Activated T-cell treated with anti-CD3 and anti-CD28 coated beads, Interleukin-2, amount 50 U/mL, for 24 hours (primary cell): ENCODE measurements at regions not wholly inside any gene's neighbourhood (a gene's known extent, or its start where the extent isn't known, plus 50 kb on each side); places are given as distances from the start of the nearest gene placed in this dataset.
A peak's percentile ranks its signal among the peaks of the same experiment; 100 is the strongest.
"Not testable (repeated sequence)": the region's sequence is repeated elsewhere in the genome, so short reads cannot be mapped to it uniquely, and the experiment has no call there.

Experiments used
- DNase-seq: peaks from one replicate; pipeline ENCODE4 v3.0.0-alpha.2; 2020
- H3K27ac Mint-ChIP-seq: 2 replicates; pipeline ENCODE4 v1.8.0; 2020; ENCODE audit warnings: mild to moderate bottlenecking, mixed read lengths
- H3K27me3 Mint-ChIP-seq: 2 replicates; pipeline ENCODE4 v1.8.0; 2020; ENCODE audit warnings: mixed read lengths
- H3K36me3 Mint-ChIP-seq: 2 replicates; pipeline ENCODE4 v1.8.0; 2020; ENCODE audit warnings: low read depth, mixed read lengths
- H3K4me1 Mint-ChIP-seq: 2 replicates; pipeline ENCODE4 v1.8.0; 2020; ENCODE audit warnings: low read depth, mixed read lengths
- H3K4me3 Mint-ChIP-seq: 2 replicates; pipeline ENCODE4 v1.8.0; 2020; ENCODE audit warnings: mild to moderate bottlenecking, moderate library complexity, mixed read lengths
- H3K9me3 Mint-ChIP-seq: 2 replicates; pipeline ENCODE4 v1.8.0; 2020; ENCODE audit warnings: mixed read lengths

DNA sequence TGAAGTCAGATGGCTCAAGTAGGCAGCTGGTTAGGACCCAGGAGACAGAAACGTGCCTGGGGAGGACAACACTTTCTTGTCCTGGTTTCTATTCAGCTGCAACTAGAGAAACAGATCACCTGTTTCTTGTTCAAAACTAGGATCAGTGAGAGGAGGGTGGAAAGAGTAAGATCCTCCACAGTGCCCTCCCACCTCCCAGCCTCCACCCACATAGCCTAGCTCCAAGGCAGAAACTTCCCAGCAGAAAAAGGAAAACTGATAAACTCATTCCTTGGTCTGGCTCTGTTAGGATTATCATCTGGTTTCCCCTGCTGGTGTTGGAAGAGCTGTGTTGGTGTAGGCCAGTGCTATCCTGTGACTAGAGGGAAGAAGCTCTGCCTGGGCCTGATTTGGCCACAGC is 943.8 kb upstream of the DEFB115 start:
- DNase-seq, H3K27ac Mint-ChIP-seq, H3K4me1 Mint-ChIP-seq, H3K4me3 Mint-ChIP-seq, H3K9me3 Mint-ChIP-seq, H3K36me3 Mint-ChIP-seq: not testable (repeated sequence)
- peaks cover 28% of the 10 kb centered on the region for H3K27me3 Mint-ChIP-seq

GRCh38 chr20:30316063-30316462 is 941.4 kb upstream of the DEFB115 start:
- DNase-seq, H3K4me1 Mint-ChIP-seq, H3K27ac Mint-ChIP-seq, H3K36me3 Mint-ChIP-seq, H3K4me3 Mint-ChIP-seq, H3K9me3 Mint-ChIP-seq: not testable (repeated sequence)
- peaks cover 28% of the 10 kb centered on the region for H3K27me3 Mint-ChIP-seq

- not testable (repeated sequence) for H3K4me1 Mint-ChIP-seq, H3K27ac Mint-ChIP-seq, H3K9me3 Mint-ChIP-seq, H3K36me3 Mint-ChIP-seq, DNase-seq, H3K4me3 Mint-ChIP-seq
- peaks cover 28% of the 10 kb centered on the region for H3K27me3 Mint-ChIP-seq
Observed at GRCh38 chr20:30316532-30317299, 940.7 kb upstream of the DEFB115 start.

- not testable (repeated sequence) for DNase-seq, H3K27ac Mint-ChIP-seq, H3K4me1 Mint-ChIP-seq, H3K9me3 Mint-ChIP-seq, H3K36me3 Mint-ChIP-seq, H3K4me3 Mint-ChIP-seq, H3K27me3 Mint-ChIP-seq
Observed at GRCh38 chr20:30333744-30334143, 923.7 kb upstream of the DEFB115 start.

- H3K27me3 Mint-ChIP-seq, H3K36me3 Mint-ChIP-seq, H3K4me1 Mint-ChIP-seq, DNase-seq, H3K4me3 Mint-ChIP-seq, H3K27ac Mint-ChIP-seq, H3K9me3 Mint-ChIP-seq: not testable (repeated sequence)
Observed at GRCh38 chr20:30337556-30337955, 919.9 kb upstream of the DEFB115 start.

DNA sequence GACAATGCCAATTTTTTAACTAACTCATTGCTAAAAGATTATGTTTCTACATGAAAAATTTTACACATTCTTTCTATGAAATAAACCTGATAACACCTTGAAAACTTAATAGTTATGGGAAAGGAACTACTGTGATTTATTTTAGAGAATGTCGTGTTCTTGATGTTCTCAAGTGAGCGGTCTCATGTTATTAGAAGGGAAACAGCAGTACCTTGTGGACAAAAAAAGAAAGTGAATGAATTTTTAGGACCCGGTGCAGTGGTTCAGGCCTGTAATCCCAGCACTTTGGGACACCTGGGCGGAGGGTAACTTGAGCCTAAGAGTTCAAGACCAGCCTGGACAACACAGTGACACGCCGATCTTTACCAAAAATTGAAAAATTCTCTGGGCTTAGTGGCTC is 908.5 kb upstream of the DEFB115 start:
- H3K9me3 Mint-ChIP-seq, H3K27me3 Mint-ChIP-seq, H3K27ac Mint-ChIP-seq, H3K36me3 Mint-ChIP-seq, H3K4me3 Mint-ChIP-seq, DNase-seq, H3K4me1 Mint-ChIP-seq: not testable (repeated sequence)

- H3K27ac Mint-ChIP-seq, H3K4me1 Mint-ChIP-seq, H3K27me3 Mint-ChIP-seq, DNase-seq, H3K9me3 Mint-ChIP-seq, H3K36me3 Mint-ChIP-seq, H3K4me3 Mint-ChIP-seq: not testable (repeated sequence)
Observed at GRCh38 chr20:30356854-30357467, 900.5 kb upstream of the DEFB115 start.

DNA sequence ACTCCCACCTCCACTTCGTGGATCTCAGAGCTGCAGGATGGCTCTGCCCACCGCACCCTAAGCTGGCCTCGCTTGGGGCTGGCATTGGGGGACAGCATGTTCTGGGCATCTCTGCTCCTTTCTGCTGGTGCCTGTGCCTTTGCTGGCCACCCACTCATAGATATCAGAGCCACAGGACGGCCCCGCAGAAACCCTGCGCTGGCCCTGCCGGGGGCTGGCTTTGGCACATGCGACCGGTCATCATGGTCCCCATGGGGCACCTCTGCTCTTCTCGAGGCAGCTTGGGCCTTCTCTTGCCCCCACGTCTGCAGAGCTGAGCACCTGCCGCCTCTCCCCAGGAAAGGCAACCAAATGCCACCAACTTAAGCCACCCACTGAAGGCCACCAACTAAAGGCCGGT is 895.7 kb upstream of the DEFB115 start:
- not testable (repeated sequence) for H3K9me3 Mint-ChIP-seq, H3K27ac Mint-ChIP-seq, DNase-seq, H3K27me3 Mint-ChIP-seq, H3K4me1 Mint-ChIP-seq, H3K4me3 Mint-ChIP-seq, H3K36me3 Mint-ChIP-seq

- not testable (repeated sequence) for H3K9me3 Mint-ChIP-seq, H3K27me3 Mint-ChIP-seq, DNase-seq
- Mint-ChIP-seq H3K27ac (peak overlapping the region; percentile 86), H3K36me3 (peaks cover 27% of the 10 kb centered on the region), H3K4me1 (peaks cover 30% of the 10 kb centered on the region), H3K4me3 (peak overlapping the region; percentile 71)
Observed at GRCh38 chr20:30376430-30376766, 881.1 kb upstream of the DEFB115 start.

DNA sequence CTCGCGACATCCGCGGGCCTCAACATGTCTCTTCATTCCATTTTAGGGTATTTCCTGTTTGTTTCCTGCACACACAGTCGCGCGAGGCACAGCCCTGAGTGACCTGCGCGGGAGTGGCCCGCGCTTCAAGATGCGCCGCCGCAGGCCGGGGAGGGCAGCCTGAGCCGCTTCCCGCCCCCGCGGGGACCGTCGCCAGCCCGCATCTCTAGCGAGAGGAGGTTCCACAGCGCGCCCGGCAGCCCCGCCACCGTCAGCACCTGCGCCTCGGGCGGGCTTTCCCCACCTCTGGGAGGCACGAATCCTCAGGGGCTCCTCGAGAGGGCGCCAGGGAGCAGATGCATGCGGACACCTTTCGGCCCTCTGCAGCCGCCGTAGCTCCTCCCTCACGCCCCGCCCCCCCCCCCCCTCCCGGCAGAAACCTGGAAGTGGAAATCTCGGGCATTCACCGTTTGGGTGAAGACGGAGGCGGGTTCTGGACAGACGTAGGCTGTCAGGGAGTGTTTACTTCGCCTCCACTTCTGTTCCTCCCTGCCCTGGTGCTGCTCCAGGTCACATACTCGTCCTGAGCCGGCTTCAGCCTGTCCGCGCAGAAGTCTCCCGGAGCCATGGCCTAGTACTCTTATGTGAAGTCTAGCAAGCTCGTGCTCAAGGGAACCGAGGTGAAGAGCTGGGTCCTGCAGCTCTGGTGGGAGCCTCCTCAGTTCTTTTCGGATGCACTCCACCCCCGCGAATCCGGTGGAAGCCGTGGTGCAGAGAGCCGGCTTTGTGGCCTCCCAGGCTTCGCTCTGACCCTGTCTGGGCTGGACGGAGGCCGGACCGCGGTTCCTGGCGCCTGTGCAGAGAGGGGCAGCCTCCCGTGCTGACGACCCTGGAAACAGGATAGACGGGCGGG is 880.5 kb upstream of the DEFB115 start:
- H3K4me3 Mint-ChIP-seq: peak overlapping the region; percentile 89
- peaks cover 6% of the 10 kb centered on the region for H3K9me3 Mint-ChIP-seq
- DNase-seq: peak; percentile 90
- peak overlapping the region; percentile 92 for H3K27ac Mint-ChIP-seq
- peaks cover 35% of the 10 kb centered on the region for H3K4me1 Mint-ChIP-seq
- H3K27me3 Mint-ChIP-seq: no peaks in the 10 kb centered on the region
- peaks cover 29% of the 10 kb centered on the region for H3K36me3 Mint-ChIP-seq

GRCh38 chr20:30378317-30378716 is 879.1 kb upstream of the DEFB115 start:
- DNase-seq, H3K9me3 Mint-ChIP-seq, H3K27me3 Mint-ChIP-seq: not testable (repeated sequence)
- peak overlapping the region; percentile 31 for H3K27ac Mint-ChIP-seq
- peaks cover 42% of the 10 kb centered on the region for H3K4me1 Mint-ChIP-seq
- peak overlapping the region; percentile 89 for H3K4me3 Mint-ChIP-seq
- peaks cover 37% of the 10 kb centered on the region for H3K36me3 Mint-ChIP-seq

DNA sequence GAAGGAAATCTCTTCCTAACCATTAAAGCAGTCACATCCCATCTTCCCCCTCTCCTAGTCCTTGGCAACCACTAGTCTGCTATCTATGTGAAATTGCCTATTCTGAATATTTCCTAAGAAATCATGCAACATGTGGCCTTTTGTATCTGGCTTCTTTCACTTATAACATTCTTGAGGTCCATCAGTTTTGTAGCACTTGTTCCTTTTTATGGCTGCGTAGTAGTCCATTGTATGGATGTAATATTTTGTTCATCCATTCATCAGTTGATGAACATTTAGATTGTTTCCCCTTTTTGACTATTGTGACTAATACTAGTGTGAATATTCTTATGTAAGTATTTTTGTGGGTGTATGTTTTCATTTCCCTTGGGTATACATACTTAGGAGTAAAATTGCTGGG is 878.7 kb upstream of the DEFB115 start:
- H3K4me1 Mint-ChIP-seq: peaks cover 45% of the 10 kb centered on the region

DNA sequence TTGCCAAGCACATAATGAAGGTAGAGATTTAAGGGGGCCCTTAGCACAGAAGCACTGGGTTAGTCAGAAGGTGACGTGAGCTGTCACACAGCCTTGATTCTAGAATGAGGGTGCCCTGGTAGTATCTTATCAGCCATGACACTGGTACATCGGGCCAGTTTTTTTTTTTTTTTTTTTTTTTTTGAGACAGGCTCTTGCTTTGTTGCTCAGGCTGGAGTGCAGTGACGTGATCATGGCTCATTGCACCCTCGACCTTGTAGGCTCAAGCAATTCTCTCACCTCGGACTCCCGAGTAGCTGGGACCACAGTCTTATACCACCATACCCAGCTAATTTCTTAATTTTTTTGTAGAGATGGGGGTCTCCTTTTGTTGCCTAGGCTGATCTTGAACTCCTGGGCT is 872.6 kb upstream of the DEFB115 start:
- H3K36me3 Mint-ChIP-seq: peaks cover 65% of the 10 kb centered on the region
- peaks cover 41% of the 10 kb centered on the region for H3K4me1 Mint-ChIP-seq
- not testable (repeated sequence) for H3K9me3 Mint-ChIP-seq, H3K27ac Mint-ChIP-seq, DNase-seq, H3K4me3 Mint-ChIP-seq, H3K27me3 Mint-ChIP-seq

More for the DNA sequence above, 878.7 kb upstream of the DEFB115 start:
- peak overlapping the region; percentile 89 for H3K4me3 Mint-ChIP-seq
- not testable (repeated sequence) for H3K9me3 Mint-ChIP-seq, DNase-seq, H3K27me3 Mint-ChIP-seq, H3K27ac Mint-ChIP-seq
- peaks cover 41% of the 10 kb centered on the region for H3K36me3 Mint-ChIP-seq

DNA sequence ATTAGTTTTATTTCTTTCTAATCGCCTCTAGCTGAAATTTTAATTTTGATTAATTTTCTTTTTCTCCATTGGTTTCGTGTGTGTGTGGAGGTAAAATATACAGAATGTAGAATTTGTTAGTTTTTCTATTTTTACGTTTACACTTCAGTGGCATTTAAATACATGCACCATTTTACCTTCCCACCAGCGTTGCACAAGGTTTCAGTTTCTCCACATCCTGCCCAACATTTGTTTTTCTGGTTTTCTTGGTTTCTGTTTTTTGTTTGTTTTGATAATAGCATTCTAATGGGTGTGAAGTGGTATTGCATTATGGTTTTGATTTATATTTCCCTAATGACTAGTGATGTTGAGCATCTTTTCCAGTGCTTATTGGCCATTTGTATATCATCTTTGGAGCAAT is 871.4 kb upstream of the DEFB115 start:
- peaks cover 37% of the 10 kb centered on the region for H3K4me1 Mint-ChIP-seq
- H3K27ac Mint-ChIP-seq: not testable (repeated sequence)

GRCh38 chr20:30387823-30388222 is 869.6 kb upstream of the DEFB115 start:
- not testable (repeated sequence) for H3K9me3 Mint-ChIP-seq, H3K27ac Mint-ChIP-seq, DNase-seq, H3K4me3 Mint-ChIP-seq, H3K27me3 Mint-ChIP-seq
- Mint-ChIP-seq H3K4me1 (peaks cover 26% of the 10 kb centered on the region), H3K36me3 (peaks cover 62% of the 10 kb centered on the region)

More for the DNA sequence above, 871.4 kb upstream of the DEFB115 start:
- H3K9me3 Mint-ChIP-seq, H3K4me3 Mint-ChIP-seq, DNase-seq, H3K27me3 Mint-ChIP-seq: not testable (repeated sequence)
- H3K36me3 Mint-ChIP-seq: peaks cover 66% of the 10 kb centered on the region
